ENCODE measurements at regions not wholly inside any gene's neighbourhood (a gene's known extent, or its start where the extent isn't known, plus 50 kb on each side); places are given as distances from the start of the nearest gene placed in this dataset.
"Not testable (repeated sequence)": the region's sequence is repeated elsewhere in the genome, so short reads cannot be mapped to it uniquely, and the experiment has no call there.

- Histone ChIP-seq H3K4me3 (ENCODE audit: low read depth, low read length) (no peak overlapping the region), H3K36me3 (ENCODE audit: control insufficient read depth, insufficient read depth, low read length) (no peaks in the 10 kb centered on the region), H3K27me3 (ENCODE audit: control insufficient read depth, insufficient read depth, low read length) (no peaks in the 10 kb centered on the region)
- TF ChIP-seq CTCF (IDR thresholded peaks at IDR 0.05; ENCODE audit: insufficient read depth, low read length, severe bottlenecking), result no peak
- FAIRE-seq (peak; percentile 75), DNase-seq (ENCODE audit: low read depth) (no peak)
Measured at GRCh38 chr10:77726732-77727131, 89.1 kb upstream of the KCNMA1 start.

- DNase-seq (ENCODE audit: low read depth) (no peak), FAIRE-seq (no peak)
- Histone ChIP-seq H3K36me3 (ENCODE audit: control insufficient read depth, insufficient read depth, low read length) (no peaks in the 10 kb centered on the region), H3K4me3 (ENCODE audit: low read depth, low read length) (no peak overlapping the region), H3K27me3 (ENCODE audit: control insufficient read depth, insufficient read depth, low read length) (no peaks in the 10 kb centered on the region)
- no peak for TF ChIP-seq CTCF (IDR thresholded peaks at IDR 0.05; ENCODE audit: insufficient read depth, low read length, severe bottlenecking)
Measured at GRCh38 chr10:77726301-77726700, 88.7 kb upstream of the KCNMA1 start.

GRCh38 chr10:77724820-77725219 lies 87.2 kb upstream of the KCNMA1 start:
- FAIRE-seq (no peak), DNase-seq (ENCODE audit: low read depth) (no peak)
- no peak overlapping the region for H3K4me3 ChIP-seq (ENCODE audit: low read depth, low read length)
- no peaks in the 10 kb centered on the region for H3K36me3 ChIP-seq (ENCODE audit: control insufficient read depth, insufficient read depth, low read length)
- TF ChIP-seq CTCF (IDR thresholded peaks at IDR 0.05; ENCODE audit: insufficient read depth, low read length, severe bottlenecking), result no peak
- H3K27me3 ChIP-seq (ENCODE audit: control insufficient read depth, insufficient read depth, low read length), result no peaks in the 10 kb centered on the region

GRCh38 chr10:77723376-77723775 lies 85.8 kb upstream of the KCNMA1 start:
- Histone ChIP-seq H3K27me3 (ENCODE audit: control insufficient read depth, insufficient read depth, low read length) (no peaks in the 10 kb centered on the region), H3K36me3 (ENCODE audit: control insufficient read depth, insufficient read depth, low read length) (no peaks in the 10 kb centered on the region), H3K4me3 (ENCODE audit: low read depth, low read length) (no peak overlapping the region)
- TF ChIP-seq CTCF (IDR thresholded peaks at IDR 0.05; ENCODE audit: insufficient read depth, low read length, severe bottlenecking), result no peak
- DNase-seq (ENCODE audit: low read depth) (no peak), FAIRE-seq (no peak)

- not testable (repeated sequence) for H3K27me3 ChIP-seq (ENCODE audit: control insufficient read depth, insufficient read depth, low read length); H3K36me3 ChIP-seq (ENCODE audit: control insufficient read depth, insufficient read depth, low read length); H3K4me3 ChIP-seq (ENCODE audit: low read depth, low read length)
- FAIRE-seq (peak; percentile 36), DNase-seq (ENCODE audit: low read depth) (peak; percentile 70)
Measured at GRCh38 chr10:77722956-77723355, 85.3 kb upstream of the KCNMA1 start.

GRCh38 chr10:77721815-77722214 lies 84.2 kb upstream of the KCNMA1 start:
- FAIRE-seq, result no peak

More at GRCh38 chr10:77721815-77722214, 84.2 kb upstream of the KCNMA1 start:
- no peaks in the 10 kb centered on the region for H3K27me3 ChIP-seq (ENCODE audit: control insufficient read depth, insufficient read depth, low read length)
- DNase-seq (ENCODE audit: low read depth), result no peak
- H3K36me3 ChIP-seq (ENCODE audit: control insufficient read depth, insufficient read depth, low read length), result no peaks in the 10 kb centered on the region
- no peak for TF ChIP-seq CTCF (IDR thresholded peaks at IDR 0.05; ENCODE audit: insufficient read depth, low read length, severe bottlenecking)
- H3K4me3 ChIP-seq (ENCODE audit: low read depth, low read length), result no peak overlapping the region
